ENCODE measurements at regions not wholly inside any gene's neighbourhood (a gene's known extent, or its start where the extent isn't known, plus 50 kb on each side); places are given as distances from the start of the nearest gene placed in this dataset.

DNA sequence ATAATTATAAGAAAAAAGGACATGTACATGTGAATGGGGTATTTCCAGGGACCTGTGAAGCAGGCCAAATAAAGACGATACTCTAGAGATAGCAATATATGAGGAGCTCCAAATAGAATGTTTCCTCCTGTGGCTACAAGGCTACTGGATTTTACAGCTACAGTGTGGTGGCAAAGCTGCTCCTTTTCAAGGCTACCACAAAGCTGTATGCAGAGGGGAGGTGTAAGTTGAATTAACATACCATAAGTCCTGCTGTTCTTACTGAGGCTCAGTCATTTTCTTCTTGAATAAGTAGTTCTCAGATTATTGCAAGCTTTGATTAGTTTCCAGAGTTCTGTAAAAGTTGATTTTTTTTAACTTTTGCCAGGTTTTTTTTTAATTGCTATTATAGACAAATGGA is 1184.6 kb upstream of the EPHA6 start:
- no peak for DNase-seq (ENCODE audit: low read depth)

DNA sequence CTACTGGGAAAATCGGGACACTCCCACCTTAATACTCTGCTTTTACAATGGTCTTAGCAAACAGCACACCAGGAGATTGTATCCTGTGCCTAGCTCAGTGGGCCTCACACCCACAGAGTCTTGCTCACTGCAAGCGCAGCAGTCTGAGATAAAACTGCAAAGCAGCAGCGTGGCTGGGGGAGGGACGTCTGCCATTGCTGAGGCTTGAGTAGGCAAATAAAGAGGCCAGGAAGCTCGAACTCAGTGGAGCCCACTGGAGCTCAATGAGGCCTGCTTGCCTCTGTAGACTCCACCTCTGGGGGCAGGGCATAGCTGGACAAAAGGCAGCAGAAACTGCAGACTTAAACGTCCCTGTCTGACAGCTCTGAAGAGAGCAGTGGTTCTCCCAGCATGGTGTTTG is 1169.1 kb upstream of the EPHA6 start:
- DNase-seq (ENCODE audit: low read depth), result no peak
- H3K4me3 ChIP-seq (ENCODE audit: low read depth, low read length), result no peak overlapping the region
- TF ChIP-seq, protein P1, sequence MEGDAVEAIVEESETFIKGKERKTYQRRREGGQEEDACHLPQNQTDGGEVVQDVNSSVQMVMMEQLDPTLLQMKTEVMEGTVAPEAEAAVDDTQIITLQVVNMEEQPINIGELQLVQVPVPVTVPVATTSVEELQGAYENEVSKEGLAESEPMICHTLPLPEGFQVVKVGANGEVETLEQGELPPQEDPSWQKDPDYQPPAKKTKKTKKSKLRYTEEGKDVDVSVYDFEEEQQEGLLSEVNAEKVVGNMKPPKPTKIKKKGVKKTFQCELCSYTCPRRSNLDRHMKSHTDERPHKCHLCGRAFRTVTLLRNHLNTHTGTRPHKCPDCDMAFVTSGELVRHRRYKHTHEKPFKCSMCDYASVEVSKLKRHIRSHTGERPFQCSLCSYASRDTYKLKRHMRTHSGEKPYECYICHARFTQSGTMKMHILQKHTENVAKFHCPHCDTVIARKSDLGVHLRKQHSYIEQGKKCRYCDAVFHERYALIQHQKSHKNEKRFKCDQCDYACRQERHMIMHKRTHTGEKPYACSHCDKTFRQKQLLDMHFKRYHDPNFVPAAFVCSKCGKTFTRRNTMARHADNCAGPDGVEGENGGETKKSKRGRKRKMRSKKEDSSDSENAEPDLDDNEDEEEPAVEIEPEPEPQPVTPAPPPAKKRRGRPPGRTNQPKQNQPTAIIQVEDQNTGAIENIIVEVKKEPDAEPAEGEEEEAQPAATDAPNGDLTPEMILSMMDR (IDR thresholded peaks at IDR 0.05; ENCODE audit: low read depth, low read length), result no peak
- TF ChIP-seq POLR2A (IDR thresholded peaks at IDR 0.05; ENCODE audit: extremely low read depth, insufficient read length) (no peak), MYC (IDR thresholded peaks at IDR 0.05; ENCODE audit: low read depth, low read length) (no peak), MAX (IDR thresholded peaks at IDR 0.05; ENCODE audit: low read depth, low read length) (no peak)

More for the DNA sequence above, 1184.6 kb upstream of the EPHA6 start:
- H3K4me3 ChIP-seq (ENCODE audit: low read depth, low read length), result no peak overlapping the region
- TF ChIP-seq, protein P1 (IDR thresholded peaks at IDR 0.05; ENCODE audit: low read depth, low read length), result no peak
- no peak for TF ChIP-seq MYC (IDR thresholded peaks at IDR 0.05; ENCODE audit: low read depth, low read length)
- no peak for TF ChIP-seq MAX (IDR thresholded peaks at IDR 0.05; ENCODE audit: low read depth, low read length)

- no peak for DNase-seq (ENCODE audit: low read depth)
- H3K4me3 ChIP-seq (ENCODE audit: low read depth, low read length), result no peak overlapping the region
- TF ChIP-seq, protein P1 (IDR thresholded peaks at IDR 0.05; ENCODE audit: low read depth, low read length), result no peak
- TF ChIP-seq MAX (IDR thresholded peaks at IDR 0.05; ENCODE audit: low read depth, low read length) (no peak), MYC (IDR thresholded peaks at IDR 0.05; ENCODE audit: low read depth, low read length) (no peak), POLR2A (IDR thresholded peaks at IDR 0.05; ENCODE audit: extremely low read depth, insufficient read length) (no peak)
These were observed 1159.6 kb upstream of the EPHA6 start for GRCh38 chr3:95654570-95655362.

DNA sequence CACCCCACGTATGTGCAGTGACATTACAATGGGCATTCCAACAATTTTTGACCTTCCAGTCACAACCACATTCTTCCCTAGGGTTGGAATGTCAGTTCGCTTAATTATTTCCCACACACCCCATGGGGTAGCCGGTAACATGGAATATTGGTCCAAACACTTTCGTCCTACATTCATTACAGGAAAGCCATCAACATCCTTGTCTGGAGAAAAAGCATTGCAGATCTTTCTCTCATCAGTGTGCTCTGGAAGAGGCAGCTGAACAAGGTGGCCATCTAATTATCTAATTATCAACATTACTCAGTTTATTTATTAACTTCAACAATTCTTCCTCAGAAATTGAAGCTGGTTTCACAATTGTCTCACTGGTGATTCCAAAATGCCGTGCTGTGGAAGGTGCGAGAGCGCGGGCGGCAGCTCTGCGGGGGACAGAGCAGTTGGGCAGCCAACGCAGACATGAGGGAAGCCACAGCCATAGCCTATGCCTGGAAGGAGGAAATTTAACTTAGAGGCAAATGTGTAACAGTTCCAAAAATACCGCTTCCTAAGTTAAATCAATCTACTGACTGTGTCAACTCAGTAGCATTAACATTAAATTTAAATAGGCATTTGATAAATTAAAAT is 1158.9 kb upstream of the EPHA6 start:
- DNase-seq (ENCODE audit: low read depth), result no peak
- TF ChIP-seq, protein P1 (IDR thresholded peaks at IDR 0.05; ENCODE audit: low read depth, low read length), result no peak
- TF ChIP-seq POLR2A (IDR thresholded peaks at IDR 0.05; ENCODE audit: extremely low read depth, insufficient read length) (no peak), MYC (IDR thresholded peaks at IDR 0.05; ENCODE audit: low read depth, low read length) (no peak), MAX (IDR thresholded peaks at IDR 0.05; ENCODE audit: low read depth, low read length) (no peak)
- no peak overlapping the region for H3K4me3 ChIP-seq (ENCODE audit: low read depth, low read length)

DNA sequence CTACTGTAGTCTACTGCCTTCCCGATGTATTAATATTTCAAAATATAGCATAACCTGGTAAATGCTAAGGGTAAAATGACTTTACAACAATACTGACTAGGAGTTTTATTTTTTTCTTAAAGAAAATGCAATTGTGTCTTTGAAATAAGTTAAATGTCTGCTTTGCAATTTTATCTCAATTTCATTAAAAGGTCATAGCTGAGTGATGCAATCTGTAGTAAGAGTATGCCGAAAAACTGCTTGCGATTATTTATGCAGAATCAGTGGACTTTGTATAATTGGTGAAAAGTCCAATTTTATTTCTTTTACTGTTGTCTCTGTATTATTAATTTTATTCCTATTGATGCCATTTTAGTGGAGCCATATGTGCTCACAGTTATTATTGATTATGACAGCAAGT is 1143.6 kb upstream of the EPHA6 start:
- no peak for DNase-seq (ENCODE audit: low read depth)
- TF ChIP-seq MAX (IDR thresholded peaks at IDR 0.05; ENCODE audit: low read depth, low read length) (no peak), POLR2A (IDR thresholded peaks at IDR 0.05; ENCODE audit: extremely low read depth, insufficient read length) (no peak), MYC (IDR thresholded peaks at IDR 0.05; ENCODE audit: low read depth, low read length) (no peak)
- TF ChIP-seq, protein P1 (IDR thresholded peaks at IDR 0.05; ENCODE audit: low read depth, low read length), result no peak
- no peak overlapping the region for H3K4me3 ChIP-seq (ENCODE audit: low read depth, low read length)
